ENCODE measurements at regions not wholly inside any gene's neighbourhood (a gene's known extent, or its start where the extent isn't known, plus 50 kb on each side); places are given as distances from the start of the nearest gene placed in this dataset.
"Not testable (repeated sequence)": the region's sequence is repeated elsewhere in the genome, so short reads cannot be mapped to it uniquely, and the experiment has no call there.

GRCh38 chr3:74978684-74979083 is 364.2 kb upstream of the CNTN3 start:
- no peaks in the 10 kb centered on the region for H3K4me1 ChIP-seq (ENCODE audit: control insufficient read depth, insufficient read depth, low read length)
- no peak overlapping the region for H3K9ac ChIP-seq (ENCODE audit: low read depth, low read length)
- H3K27me3 ChIP-seq (ENCODE audit: control insufficient read depth, insufficient read depth, low read length): no peaks in the 10 kb centered on the region
- no peak overlapping the region for H3K4me3 ChIP-seq (ENCODE audit: low read length)
- H3K9me3 ChIP-seq (replicated peaks; ENCODE audit: low read length): no peaks in the 10 kb centered on the region
- H3K4me2 ChIP-seq (ENCODE audit: low read length): no peak overlapping the region
- H3K36me3 ChIP-seq (ENCODE audit: insufficient read depth, low read length): no peaks in the 10 kb centered on the region

GRCh38 chr3:74985028-74985904 is 370.8 kb upstream of the CNTN3 start:
- not testable (repeated sequence) for H3K27me3 ChIP-seq (ENCODE audit: control insufficient read depth, insufficient read depth, low read length); H3K9ac ChIP-seq (ENCODE audit: low read depth, low read length); H3K4me1 ChIP-seq (ENCODE audit: control insufficient read depth, insufficient read depth, low read length)

GRCh38 chr3:74988095-74988494 is 373.6 kb upstream of the CNTN3 start:
- Histone ChIP-seq H3K9ac (ENCODE audit: low read depth, low read length) (no peak overlapping the region), H3K36me3 (ENCODE audit: insufficient read depth, low read length) (no peaks in the 10 kb centered on the region), H3K9me3 (replicated peaks; ENCODE audit: low read length) (no peaks in the 10 kb centered on the region), H3K27me3 (ENCODE audit: control insufficient read depth, insufficient read depth, low read length) (no peaks in the 10 kb centered on the region), H3K4me3 (ENCODE audit: low read length) (no peak overlapping the region), H3K4me2 (ENCODE audit: low read length) (no peak overlapping the region), H3K4me1 (ENCODE audit: control insufficient read depth, insufficient read depth, low read length) (no peaks in the 10 kb centered on the region)

More at GRCh38 chr3:74985028-74985904, 370.8 kb upstream of the CNTN3 start:
- not testable (repeated sequence) for H3K36me3 ChIP-seq (ENCODE audit: insufficient read depth, low read length); H3K9me3 ChIP-seq (replicated peaks; ENCODE audit: low read length); H3K4me3 ChIP-seq (ENCODE audit: low read length); H3K4me2 ChIP-seq (ENCODE audit: low read length)

GRCh38 chr3:74992898-74993297 is 378.4 kb upstream of the CNTN3 start:
- no peaks in the 10 kb centered on the region for H3K36me3 ChIP-seq (ENCODE audit: insufficient read depth, low read length)
- H3K4me2 ChIP-seq (ENCODE audit: low read length): no peak overlapping the region
- H3K9me3 ChIP-seq (replicated peaks; ENCODE audit: low read length): no peaks in the 10 kb centered on the region
- H3K4me1 ChIP-seq (ENCODE audit: control insufficient read depth, insufficient read depth, low read length): no peaks in the 10 kb centered on the region
- H3K27me3 ChIP-seq (ENCODE audit: control insufficient read depth, insufficient read depth, low read length): no peaks in the 10 kb centered on the region
- H3K4me3 ChIP-seq (ENCODE audit: low read length): no peak overlapping the region
- no peak overlapping the region for H3K9ac ChIP-seq (ENCODE audit: low read depth, low read length)

GRCh38 chr3:75001330-75001729 is 386.9 kb upstream of the CNTN3 start:
- Histone ChIP-seq H3K36me3 (ENCODE audit: insufficient read depth, low read length) (no peaks in the 10 kb centered on the region), H3K9ac (ENCODE audit: low read depth, low read length) (no peak overlapping the region), H3K9me3 (replicated peaks; ENCODE audit: low read length) (no peaks in the 10 kb centered on the region), H3K27me3 (ENCODE audit: control insufficient read depth, insufficient read depth, low read length) (no peaks in the 10 kb centered on the region), H3K4me3 (ENCODE audit: low read length) (no peak overlapping the region), H3K4me2 (ENCODE audit: low read length) (no peak overlapping the region), H3K4me1 (ENCODE audit: control insufficient read depth, insufficient read depth, low read length) (no peaks in the 10 kb centered on the region)

GRCh38 chr3:75012791-75013331 is 398.4 kb upstream of the CNTN3 start:
- no peaks in the 10 kb centered on the region for H3K9me3 ChIP-seq (replicated peaks; ENCODE audit: low read length)
- no peaks in the 10 kb centered on the region for H3K27me3 ChIP-seq (ENCODE audit: control insufficient read depth, insufficient read depth, low read length)
- no peaks in the 10 kb centered on the region for H3K4me1 ChIP-seq (ENCODE audit: control insufficient read depth, insufficient read depth, low read length)
- no peak overlapping the region for H3K9ac ChIP-seq (ENCODE audit: low read depth, low read length)
- H3K4me2 ChIP-seq (ENCODE audit: low read length): no peak overlapping the region
- no peaks in the 10 kb centered on the region for H3K36me3 ChIP-seq (ENCODE audit: insufficient read depth, low read length)
- H3K4me3 ChIP-seq (ENCODE audit: low read length): no peak overlapping the region

GRCh38 chr3:75014008-75014407 is 399.5 kb upstream of the CNTN3 start:
- Histone ChIP-seq H3K4me1 (ENCODE audit: control insufficient read depth, insufficient read depth, low read length) (no peaks in the 10 kb centered on the region), H3K36me3 (ENCODE audit: insufficient read depth, low read length) (no peaks in the 10 kb centered on the region), H3K27me3 (ENCODE audit: control insufficient read depth, insufficient read depth, low read length) (no peaks in the 10 kb centered on the region), H3K9me3 (replicated peaks; ENCODE audit: low read length) (no peaks in the 10 kb centered on the region), H3K4me2 (ENCODE audit: low read length) (no peak overlapping the region), H3K4me3 (ENCODE audit: low read length) (no peak overlapping the region), H3K9ac (ENCODE audit: low read depth, low read length) (no peak overlapping the region)

GRCh38 chr3:75015280-75015679 is 400.8 kb upstream of the CNTN3 start:
- no peaks in the 10 kb centered on the region for H3K9me3 ChIP-seq (replicated peaks; ENCODE audit: low read length)
- no peaks in the 10 kb centered on the region for H3K27me3 ChIP-seq (ENCODE audit: control insufficient read depth, insufficient read depth, low read length)
- no peak overlapping the region for H3K4me2 ChIP-seq (ENCODE audit: low read length)
- no peaks in the 10 kb centered on the region for H3K4me1 ChIP-seq (ENCODE audit: control insufficient read depth, insufficient read depth, low read length)
- no peaks in the 10 kb centered on the region for H3K36me3 ChIP-seq (ENCODE audit: insufficient read depth, low read length)
- no peak overlapping the region for H3K4me3 ChIP-seq (ENCODE audit: low read length)
- H3K9ac ChIP-seq (ENCODE audit: low read depth, low read length): no peak overlapping the region

GRCh38 chr3:75035146-75035545 is 420.7 kb upstream of the CNTN3 start:
- H3K4me2 ChIP-seq (ENCODE audit: low read length): no peak overlapping the region
- no peaks in the 10 kb centered on the region for H3K9me3 ChIP-seq (replicated peaks; ENCODE audit: low read length)
- no peak overlapping the region for H3K9ac ChIP-seq (ENCODE audit: low read depth, low read length)
- H3K4me3 ChIP-seq (ENCODE audit: low read length): no peak overlapping the region
- no peaks in the 10 kb centered on the region for H3K27me3 ChIP-seq (ENCODE audit: control insufficient read depth, insufficient read depth, low read length)
- no peaks in the 10 kb centered on the region for H3K4me1 ChIP-seq (ENCODE audit: control insufficient read depth, insufficient read depth, low read length)
- H3K36me3 ChIP-seq (ENCODE audit: insufficient read depth, low read length): no peaks in the 10 kb centered on the region

- Histone ChIP-seq H3K27me3 (ENCODE audit: control insufficient read depth, insufficient read depth, low read length) (no peaks in the 10 kb centered on the region), H3K36me3 (ENCODE audit: insufficient read depth, low read length) (no peaks in the 10 kb centered on the region), H3K4me3 (ENCODE audit: low read length) (no peak overlapping the region), H3K9ac (ENCODE audit: low read depth, low read length) (no peak overlapping the region), H3K4me2 (ENCODE audit: low read length) (no peak overlapping the region), H3K4me1 (ENCODE audit: control insufficient read depth, insufficient read depth, low read length) (no peaks in the 10 kb centered on the region), H3K9me3 (replicated peaks; ENCODE audit: low read length) (no peaks in the 10 kb centered on the region)
Observed at GRCh38 chr3:75042941-75043340, 428.5 kb upstream of the CNTN3 start.

GRCh38 chr3:75048650-75049049 is 434.2 kb upstream of the CNTN3 start:
- Histone ChIP-seq H3K27me3 (ENCODE audit: control insufficient read depth, insufficient read depth, low read length) (no peaks in the 10 kb centered on the region), H3K36me3 (ENCODE audit: insufficient read depth, low read length) (no peaks in the 10 kb centered on the region), H3K9me3 (replicated peaks; ENCODE audit: low read length) (no peaks in the 10 kb centered on the region), H3K4me2 (ENCODE audit: low read length) (no peak overlapping the region), H3K9ac (ENCODE audit: low read depth, low read length) (no peak overlapping the region), H3K4me3 (ENCODE audit: low read length) (no peak overlapping the region), H3K4me1 (ENCODE audit: control insufficient read depth, insufficient read depth, low read length) (no peaks in the 10 kb centered on the region)

GRCh38 chr3:75049533-75049932 is 435.1 kb upstream of the CNTN3 start:
- H3K4me1 ChIP-seq (ENCODE audit: control insufficient read depth, insufficient read depth, low read length): no peaks in the 10 kb centered on the region
- H3K9me3 ChIP-seq (replicated peaks; ENCODE audit: low read length): no peaks in the 10 kb centered on the region
- no peak overlapping the region for H3K9ac ChIP-seq (ENCODE audit: low read depth, low read length)
- no peak overlapping the region for H3K4me2 ChIP-seq (ENCODE audit: low read length)
- no peaks in the 10 kb centered on the region for H3K36me3 ChIP-seq (ENCODE audit: insufficient read depth, low read length)
- H3K27me3 ChIP-seq (ENCODE audit: control insufficient read depth, insufficient read depth, low read length): no peaks in the 10 kb centered on the region
- H3K4me3 ChIP-seq (ENCODE audit: low read length): no peak overlapping the region

All from skeletal muscle satellite cell (primary cell).